ENCODE measurements at regions not wholly inside any gene's neighbourhood (a gene's known extent, or its start where the extent isn't known, plus 50 kb on each side); places are given as distances from the start of the nearest gene placed in this dataset.

DNA sequence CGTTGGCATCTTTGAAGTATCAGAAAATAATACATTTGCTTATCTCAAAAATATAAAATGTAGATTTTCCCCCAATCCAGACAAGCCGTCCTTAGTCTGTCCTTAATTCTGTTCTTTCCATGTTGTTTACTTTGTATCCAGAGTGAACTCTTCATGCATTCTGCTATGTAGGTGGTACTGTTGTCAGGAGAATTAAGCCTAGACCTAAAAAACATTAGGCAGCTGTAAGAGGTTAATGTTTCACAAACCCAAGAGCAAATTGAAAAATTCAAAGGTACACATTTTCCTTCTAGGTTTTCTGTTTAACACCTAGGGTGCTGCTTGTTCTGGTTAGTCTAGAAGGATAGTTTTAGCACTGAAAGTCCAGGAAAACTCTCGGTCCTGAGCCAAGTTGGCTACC is 426.4 kb downstream of the QKI start:
- no peak for DNase-seq
- Histone ChIP-seq H3K27ac (replicated peaks) (no peak overlapping the region), H3K9me3 (replicated peaks) (no peaks in the 10 kb centered on the region), H3K4me1 (peaks cover 43% of the 10 kb centered on the region), H3K4me3 (no peak overlapping the region), H3K27me3 (ENCODE audit: low read depth) (no peaks in the 10 kb centered on the region), H3K36me3 (no peaks in the 10 kb centered on the region)
- no peak for TF ChIP-seq CTCF (IDR thresholded peaks at IDR 0.05; ENCODE audit: borderline replicate concordance)
- intact Hi-C loops (cut with micrococcal nuclease) = no loop called here

DNA sequence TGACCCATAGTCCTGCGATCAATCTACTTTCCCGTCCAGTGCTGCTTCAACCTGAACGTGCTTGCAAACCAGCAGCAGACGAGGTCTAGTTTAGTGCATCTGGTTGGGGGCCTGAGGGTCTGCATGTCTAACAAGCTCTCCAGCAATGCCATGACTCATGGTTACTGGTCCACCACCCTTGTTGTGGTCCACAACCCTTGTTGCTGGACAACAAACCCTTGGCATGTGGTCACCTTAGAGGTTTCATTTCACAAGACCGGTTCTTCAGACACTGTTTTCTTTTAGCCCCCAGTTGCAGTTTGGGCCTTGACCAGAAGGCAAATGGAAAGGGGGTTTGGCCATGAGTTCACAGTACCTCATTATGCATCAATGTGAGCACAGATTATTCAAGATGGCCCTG is 424.8 kb downstream of the QKI start:
- H3K27ac ChIP-seq (replicated peaks) = no peak overlapping the region
- no peak overlapping the region for H3K4me3 ChIP-seq
- H3K4me1 ChIP-seq = peaks cover 46% of the 10 kb centered on the region
- intact Hi-C loops (cut with micrococcal nuclease) = no loop called here
- no peaks in the 10 kb centered on the region for H3K9me3 ChIP-seq (replicated peaks)
- DNase-seq = no peak
- H3K36me3 ChIP-seq = no peaks in the 10 kb centered on the region
- no peaks in the 10 kb centered on the region for H3K27me3 ChIP-seq (ENCODE audit: low read depth)
- TF ChIP-seq CTCF (IDR thresholded peaks at IDR 0.05; ENCODE audit: borderline replicate concordance) = no peak

DNA sequence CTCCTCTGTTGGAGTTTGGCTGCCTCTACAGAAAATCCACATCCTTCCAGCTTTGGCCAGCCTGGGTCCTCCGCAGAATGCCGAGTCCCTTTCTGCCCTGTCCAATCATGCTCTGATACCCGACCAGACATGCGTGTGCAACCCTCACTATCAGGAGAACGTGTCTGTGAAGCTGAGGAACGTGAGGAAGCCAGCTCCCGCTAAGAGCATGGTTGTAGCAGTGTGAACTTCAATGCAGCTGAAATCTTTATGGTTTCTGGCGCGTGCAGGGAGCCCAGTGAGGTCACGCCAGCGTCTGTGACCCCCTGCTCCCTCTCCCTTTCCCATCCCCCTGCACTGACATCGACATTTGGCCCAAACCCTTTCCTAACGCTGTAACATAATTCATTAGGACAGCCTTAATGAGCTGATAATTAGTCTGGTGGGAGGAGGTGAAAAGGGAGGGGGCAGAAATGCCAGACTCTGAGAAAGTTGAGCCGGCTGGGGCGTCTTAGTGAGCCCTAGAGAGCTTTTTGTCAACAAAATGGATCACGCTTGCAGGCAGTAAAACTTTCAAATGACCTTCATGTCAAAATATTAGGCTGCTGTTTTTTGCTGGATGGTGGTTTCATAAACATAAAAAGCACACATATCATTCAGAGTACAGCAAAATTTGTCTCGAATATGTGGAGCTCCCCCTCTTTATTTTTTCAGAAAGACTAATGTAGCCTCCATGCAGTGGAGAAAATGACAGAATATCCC is 423.3 kb downstream of the QKI start:
- no peaks in the 10 kb centered on the region for H3K36me3 ChIP-seq
- H3K27ac ChIP-seq (replicated peaks) = peak overlapping the region; percentile 80
- DNase-seq = peak; percentile 23
- H3K27me3 ChIP-seq (ENCODE audit: low read depth) = no peaks in the 10 kb centered on the region
- H3K4me3 ChIP-seq = peak overlapping the region; percentile 45
- peaks cover 34% of the 10 kb centered on the region for H3K4me1 ChIP-seq
- intact Hi-C loops (cut with micrococcal nuclease) = no loop called here
- no peaks in the 10 kb centered on the region for H3K9me3 ChIP-seq (replicated peaks)
- TF ChIP-seq CTCF (IDR thresholded peaks at IDR 0.05; ENCODE audit: borderline replicate concordance) = no peak

DNA sequence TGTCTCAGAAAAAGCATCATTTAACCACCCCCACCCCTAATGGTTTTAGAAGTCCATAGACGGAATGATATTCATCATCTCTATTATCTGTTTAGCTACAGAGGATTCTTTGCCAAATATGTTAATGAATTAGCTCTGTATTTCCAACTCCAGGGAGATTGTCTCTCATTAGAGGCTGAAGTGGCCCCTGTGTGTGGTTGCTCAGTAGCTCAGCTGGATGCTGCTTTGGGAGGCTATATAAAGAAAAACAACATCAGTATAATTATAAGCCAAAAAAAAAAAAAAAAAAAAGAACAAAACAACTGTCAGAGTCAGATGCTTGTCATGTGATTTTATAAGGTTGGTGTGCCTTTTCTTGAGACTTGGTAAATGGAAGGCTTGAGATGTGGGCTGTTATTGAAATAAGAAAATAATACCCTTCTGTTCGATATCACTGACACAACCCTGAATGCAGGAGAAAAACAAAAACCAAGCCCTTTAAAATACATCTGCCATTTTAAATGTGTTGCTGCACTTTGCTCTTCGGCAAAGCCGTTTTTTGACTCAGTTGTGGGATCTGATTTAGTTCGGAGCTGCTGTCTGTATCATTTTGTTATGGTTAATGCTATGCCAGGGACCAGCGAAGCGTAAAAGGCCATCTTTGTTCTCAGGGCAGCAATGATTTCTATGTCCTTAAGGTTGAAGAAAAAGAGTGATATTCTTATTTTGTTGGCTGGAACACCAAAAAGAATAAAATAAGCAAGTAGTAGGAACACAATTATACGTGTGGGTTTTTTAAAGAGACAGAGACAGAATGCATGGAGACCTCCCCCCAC is 422.6 kb downstream of the QKI start:
- H3K36me3 ChIP-seq = no peaks in the 10 kb centered on the region
- H3K9me3 ChIP-seq (replicated peaks) = no peaks in the 10 kb centered on the region
- DNase-seq = no peak
- no peaks in the 10 kb centered on the region for H3K27me3 ChIP-seq (ENCODE audit: low read depth)
- peak overlapping the region; percentile 80 for H3K27ac ChIP-seq (replicated peaks)
- intact Hi-C loops (cut with micrococcal nuclease) = no loop called here
- H3K4me1 ChIP-seq = peaks cover 30% of the 10 kb centered on the region
- TF ChIP-seq CTCF (IDR thresholded peaks at IDR 0.05; ENCODE audit: borderline replicate concordance) = no peak
- H3K4me3 ChIP-seq = peak overlapping the region; percentile 45

- intact Hi-C loops (cut with micrococcal nuclease) = no loop called here
- peaks cover 30% of the 10 kb centered on the region for H3K4me1 ChIP-seq
- DNase-seq = no peak
- no peaks in the 10 kb centered on the region for H3K36me3 ChIP-seq
- H3K27ac ChIP-seq (replicated peaks) = peak overlapping the region; percentile 80
- TF ChIP-seq CTCF (IDR thresholded peaks at IDR 0.05; ENCODE audit: borderline replicate concordance) = no peak
- no peaks in the 10 kb centered on the region for H3K27me3 ChIP-seq (ENCODE audit: low read depth)
- peaks cover 12% of the 10 kb centered on the region for H3K9me3 ChIP-seq (replicated peaks)
- no peak overlapping the region for H3K4me3 ChIP-seq
Measured at GRCh38 chr6:163835439-163836171, 421.1 kb downstream of the QKI start.

All from left ventricle myocardium inferior (tissue), 1 donor.